HG03196 (cell line): ENCODE measurements at regions not wholly inside any gene's neighbourhood (a gene's known extent, or its start where the extent isn't known, plus 50 kb on each side); places are given as distances from the start of the nearest gene placed in this dataset.
"Not testable (repeated sequence)": the region's sequence is repeated elsewhere in the genome, so short reads cannot be mapped to it uniquely, and the experiment has no call there.

Source experiments
- ATAC-seq: cut with Tn5 transposase; IDR thresholded peaks from one replicate; pipeline ENCODE4 v1.9.1; 2021; ENCODE audit not compliant: unreplicated experiment

DNA sequence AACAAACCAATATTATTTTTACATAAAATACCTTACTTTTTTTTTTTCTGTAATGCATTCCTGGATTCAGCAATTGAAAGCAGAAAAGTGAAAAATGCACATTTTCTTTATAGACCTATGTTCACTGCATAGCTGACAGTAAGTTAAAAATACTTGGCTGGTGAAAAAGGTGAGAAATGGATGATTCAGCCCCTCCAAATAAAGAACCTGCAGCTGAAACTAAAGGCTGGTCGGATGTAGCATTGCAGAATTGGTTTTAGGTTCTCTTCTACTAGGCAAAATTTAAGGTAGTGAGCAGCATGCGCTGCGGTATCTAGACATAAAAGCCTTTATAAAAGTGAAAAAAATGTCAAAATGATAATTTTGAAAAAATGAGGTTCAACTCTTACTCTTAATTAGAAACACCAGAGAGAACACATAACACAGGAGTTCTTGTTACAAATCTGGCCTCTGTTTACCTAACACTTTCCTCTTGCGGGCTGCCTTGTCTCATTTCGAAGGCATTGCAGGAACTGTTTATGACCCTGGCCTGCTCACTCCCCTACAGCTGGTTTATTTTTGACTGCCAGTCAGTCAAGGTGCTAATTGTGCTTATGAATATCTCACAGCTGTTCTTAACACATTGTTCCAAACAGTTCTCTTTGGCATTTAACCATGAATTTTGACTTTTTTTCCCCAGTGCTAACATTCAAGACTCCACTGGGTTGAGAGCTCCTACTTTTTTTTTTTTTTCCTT, 455.4 kb upstream of the TBL1XR1 start:
- ATAC-seq: no peak

DNA sequence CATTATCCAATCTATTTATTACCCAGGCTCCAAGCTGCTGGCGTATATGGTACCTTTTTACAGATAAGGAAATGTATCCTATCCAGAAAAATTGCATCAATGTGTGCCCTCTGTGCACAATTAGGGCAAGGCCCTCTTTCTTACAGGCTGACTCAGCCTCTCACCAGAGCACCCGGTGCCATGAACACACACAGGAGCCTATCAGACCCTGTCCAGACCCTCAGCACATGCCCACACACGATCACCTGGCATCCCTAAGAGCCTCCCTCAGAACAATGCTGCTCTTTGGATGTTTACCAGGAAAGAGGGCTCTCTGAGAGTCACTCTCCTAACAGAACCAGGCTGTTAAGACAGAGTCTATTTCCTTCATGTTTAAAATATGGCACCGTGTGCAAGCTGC, 460.0 kb upstream of the TBL1XR1 start:
- ATAC-seq: no peak

DNA sequence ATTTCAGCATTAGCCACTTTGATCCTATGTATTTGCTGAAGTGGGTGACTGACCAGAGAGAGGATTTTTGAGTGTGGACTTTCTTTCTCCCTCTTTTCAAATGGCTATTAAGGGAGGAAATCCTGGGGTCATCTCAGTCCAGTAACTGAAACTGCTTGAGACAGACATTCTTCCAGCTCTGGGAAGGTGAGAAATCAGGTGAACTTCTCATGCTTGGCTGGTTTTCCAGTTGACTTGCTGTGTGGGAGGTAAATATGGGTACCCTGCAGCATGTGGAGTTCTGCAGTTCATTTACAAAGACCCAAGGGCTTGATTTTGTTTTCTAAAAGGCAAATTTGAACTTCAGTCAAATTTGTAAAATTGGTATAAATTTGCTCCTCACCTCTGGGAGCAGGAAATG, 461.1 kb upstream of the TBL1XR1 start:
- no peak for ATAC-seq

DNA sequence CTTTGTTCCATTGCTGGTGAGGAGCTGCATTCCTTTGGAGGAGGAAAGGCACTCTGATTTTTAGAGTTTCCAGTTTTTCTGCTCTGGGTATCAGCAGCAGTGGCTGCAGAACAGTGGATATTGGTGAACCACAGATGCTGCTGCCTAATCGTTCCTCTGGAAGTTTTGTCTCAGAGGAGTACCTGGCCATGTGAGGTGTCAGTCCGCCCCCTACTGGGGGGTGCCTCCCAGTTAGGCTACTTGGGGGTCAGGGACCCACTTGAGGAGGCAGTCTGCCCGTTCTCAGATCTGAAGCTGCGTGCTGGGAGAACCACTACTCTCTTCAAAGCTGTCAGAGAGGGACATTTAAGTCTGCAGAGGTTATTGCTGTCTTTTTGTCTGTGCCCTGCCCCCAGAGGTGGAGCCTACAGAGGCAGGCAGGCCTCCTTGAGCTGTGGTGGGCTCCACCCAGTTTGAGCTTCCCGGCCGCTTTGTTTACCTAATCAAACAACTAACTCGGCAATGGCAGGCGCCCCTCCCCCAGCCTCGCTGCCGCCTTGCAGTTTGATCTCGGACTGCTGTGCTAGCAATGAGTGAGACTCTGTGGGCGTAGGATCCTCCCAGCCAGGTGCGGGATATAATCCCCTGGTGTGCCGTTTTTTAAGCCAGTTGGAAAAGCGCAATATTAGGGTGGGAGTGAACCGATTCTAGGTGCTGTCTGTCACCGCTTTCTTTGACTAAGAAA, 467.3 kb upstream of the TBL1XR1 start:
- not testable (repeated sequence) for ATAC-seq

DNA sequence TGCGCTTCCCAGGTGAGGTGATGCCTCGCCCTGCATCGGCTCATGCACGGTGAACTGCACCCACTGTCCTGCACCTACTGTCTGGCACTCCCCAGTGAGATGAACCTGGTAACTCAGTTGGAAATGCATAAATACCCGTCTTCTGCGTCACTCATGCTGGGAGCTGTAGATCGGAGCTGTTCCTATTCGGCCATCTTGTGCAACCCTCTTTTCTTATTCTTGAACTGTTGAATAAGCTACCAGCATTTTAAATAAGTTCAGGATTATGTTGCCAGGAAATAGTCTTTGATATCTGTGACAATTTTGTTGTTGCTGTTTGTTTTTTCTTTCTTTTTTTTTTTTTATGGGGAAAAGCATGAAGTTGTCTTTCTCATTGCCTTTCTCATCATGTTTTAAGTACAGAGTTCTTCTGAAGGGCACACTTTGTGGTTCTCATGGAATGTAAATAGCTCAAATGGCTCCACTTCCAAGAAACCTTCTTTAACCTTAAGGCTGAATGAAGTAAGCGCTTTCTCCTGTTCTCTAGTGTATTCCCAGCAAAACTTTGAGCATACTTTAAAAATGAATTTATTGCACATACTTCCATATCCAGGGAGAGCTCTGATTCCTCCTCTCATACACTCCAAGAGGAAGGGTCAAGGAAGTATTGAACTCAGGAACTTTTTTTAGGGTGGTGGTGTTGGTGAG, 468.0 kb upstream of the TBL1XR1 start:
- no peak for ATAC-seq

DNA sequence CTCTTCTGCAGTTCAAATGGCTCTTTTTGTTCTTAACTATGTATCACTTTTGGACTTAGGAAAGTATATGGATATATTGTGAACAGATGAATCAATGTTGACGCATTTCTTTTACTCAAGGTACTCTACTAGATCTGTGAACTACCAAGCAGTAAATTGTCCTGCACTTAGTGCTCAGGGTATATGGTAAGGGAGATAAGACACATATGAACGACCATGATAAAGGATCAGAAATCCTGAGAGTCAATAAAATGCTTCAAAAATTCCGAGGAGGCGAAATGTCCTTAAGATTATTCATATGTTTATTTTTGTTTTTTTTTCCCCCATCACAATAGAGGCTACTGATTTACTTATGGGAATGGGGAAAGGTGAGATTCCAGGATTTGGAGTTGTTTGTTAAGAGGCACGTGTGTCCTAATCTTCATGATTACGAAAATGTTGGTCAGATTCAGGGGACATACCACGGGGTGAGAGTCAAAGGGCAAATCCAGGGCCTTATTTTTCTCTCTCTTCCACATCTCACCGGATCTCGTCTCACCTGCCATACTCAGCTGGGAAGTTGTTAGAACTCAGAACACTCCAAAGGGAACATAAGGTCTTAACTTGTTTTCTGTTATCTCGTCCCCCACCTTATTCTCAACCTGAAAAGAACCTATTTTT, 475.1 kb upstream of the TBL1XR1 start:
- no peak for ATAC-seq

DNA sequence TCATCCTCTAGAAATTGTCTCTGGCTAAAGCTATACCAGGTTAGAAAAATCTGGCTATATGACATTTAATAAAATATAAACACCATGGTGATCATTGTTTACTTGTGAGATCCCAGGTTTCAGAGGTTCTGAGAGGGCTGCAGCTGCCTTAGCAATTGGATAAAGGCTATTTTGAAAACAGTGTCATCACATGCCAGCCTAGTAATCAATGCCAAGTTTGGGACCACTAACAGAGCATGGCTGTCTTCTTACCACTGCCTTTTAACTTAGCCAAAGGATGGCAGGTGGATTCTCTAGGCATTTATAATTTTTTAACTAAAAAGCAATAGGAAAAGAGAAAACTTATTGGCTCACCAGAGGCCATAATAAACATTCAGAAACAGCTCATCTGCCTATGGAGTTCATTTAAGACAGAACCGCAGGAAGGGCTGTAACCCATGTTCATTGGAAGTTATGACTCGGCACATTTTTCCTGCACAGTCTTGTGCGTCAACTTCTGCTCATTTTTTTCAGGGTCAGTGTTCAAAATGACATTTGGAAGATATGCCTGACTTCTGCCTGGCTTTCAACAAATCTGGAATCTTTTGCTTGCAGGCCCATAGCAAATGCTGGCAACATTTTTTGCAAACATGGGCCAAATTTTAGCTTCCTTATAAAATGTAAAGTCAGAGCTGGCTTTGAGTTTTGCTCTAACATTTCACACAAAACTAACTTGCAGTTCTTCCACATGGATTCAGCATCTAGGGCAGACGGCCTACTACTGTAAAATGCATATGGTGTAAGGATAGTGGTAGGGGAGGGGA, 476.0 kb upstream of the TBL1XR1 start:
- no peak for ATAC-seq

DNA sequence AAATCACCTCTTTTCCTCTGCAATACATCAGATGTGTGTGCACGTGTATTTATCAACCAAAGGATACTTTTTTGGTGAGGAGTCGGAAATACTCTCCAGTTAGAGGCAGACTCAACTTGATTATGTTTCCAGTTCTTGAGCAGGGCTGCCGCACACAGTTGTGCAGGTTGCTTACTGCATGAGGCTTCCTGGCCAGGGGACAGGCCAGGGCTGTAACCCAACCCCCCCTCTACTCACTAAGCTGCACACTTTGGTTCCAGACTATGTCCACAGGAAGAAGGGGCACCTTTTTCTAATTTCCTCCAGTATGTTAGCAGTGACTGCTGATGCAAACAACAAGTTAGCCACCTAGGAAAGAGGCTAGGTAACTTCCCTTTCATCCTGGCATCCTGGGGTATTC, 476.9 kb upstream of the TBL1XR1 start:
- no peak for ATAC-seq

DNA sequence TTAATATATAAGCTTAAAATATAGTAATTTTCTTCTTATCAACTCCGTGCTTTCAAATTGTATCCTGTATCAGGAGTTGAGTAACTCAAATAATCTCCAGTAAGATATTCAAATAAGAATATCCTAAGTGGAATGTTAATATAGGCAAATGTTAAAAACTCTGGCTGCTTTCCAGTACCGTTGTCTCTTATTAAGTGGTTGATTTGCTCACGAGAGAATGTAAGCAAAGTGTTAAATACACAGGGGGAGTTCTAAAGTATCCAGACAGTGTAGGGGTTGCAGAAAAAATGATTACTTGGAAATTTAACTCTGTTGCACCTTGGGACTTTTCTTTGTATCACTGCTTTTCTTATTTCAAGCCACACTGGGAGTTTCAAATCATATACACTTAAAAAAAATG, 478.9 kb upstream of the TBL1XR1 start:
- no peak for ATAC-seq

DNA sequence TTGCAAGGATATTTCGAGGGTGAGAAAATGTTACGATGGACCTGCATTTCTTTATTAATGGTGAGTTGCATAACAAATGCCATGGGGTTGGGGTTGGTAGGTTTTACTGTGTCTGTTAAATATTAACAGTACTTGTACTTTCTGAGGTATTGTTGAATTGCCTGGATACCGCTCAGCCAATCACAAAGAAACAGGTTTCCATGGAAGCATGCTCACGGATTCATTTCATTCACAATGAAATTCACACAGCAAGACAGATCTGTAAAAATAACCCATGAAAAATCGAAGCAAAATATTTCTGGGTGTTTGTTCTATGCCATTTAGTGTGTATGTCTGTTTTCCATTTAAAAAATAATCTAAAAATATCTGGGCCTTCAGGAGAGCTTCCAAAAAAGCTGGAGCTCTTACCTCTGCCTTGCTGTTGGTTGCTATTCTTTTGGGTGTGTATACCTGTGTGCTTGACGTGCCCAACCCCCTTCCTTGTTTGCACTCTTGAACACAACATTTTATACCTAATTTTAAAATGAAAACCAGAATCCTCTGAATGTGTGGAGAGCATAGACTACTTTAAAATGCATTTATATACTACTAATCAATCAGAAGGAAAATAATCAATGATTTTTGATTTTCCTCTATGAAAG, 479.8 kb upstream of the TBL1XR1 start:
- ATAC-seq: no peak

DNA sequence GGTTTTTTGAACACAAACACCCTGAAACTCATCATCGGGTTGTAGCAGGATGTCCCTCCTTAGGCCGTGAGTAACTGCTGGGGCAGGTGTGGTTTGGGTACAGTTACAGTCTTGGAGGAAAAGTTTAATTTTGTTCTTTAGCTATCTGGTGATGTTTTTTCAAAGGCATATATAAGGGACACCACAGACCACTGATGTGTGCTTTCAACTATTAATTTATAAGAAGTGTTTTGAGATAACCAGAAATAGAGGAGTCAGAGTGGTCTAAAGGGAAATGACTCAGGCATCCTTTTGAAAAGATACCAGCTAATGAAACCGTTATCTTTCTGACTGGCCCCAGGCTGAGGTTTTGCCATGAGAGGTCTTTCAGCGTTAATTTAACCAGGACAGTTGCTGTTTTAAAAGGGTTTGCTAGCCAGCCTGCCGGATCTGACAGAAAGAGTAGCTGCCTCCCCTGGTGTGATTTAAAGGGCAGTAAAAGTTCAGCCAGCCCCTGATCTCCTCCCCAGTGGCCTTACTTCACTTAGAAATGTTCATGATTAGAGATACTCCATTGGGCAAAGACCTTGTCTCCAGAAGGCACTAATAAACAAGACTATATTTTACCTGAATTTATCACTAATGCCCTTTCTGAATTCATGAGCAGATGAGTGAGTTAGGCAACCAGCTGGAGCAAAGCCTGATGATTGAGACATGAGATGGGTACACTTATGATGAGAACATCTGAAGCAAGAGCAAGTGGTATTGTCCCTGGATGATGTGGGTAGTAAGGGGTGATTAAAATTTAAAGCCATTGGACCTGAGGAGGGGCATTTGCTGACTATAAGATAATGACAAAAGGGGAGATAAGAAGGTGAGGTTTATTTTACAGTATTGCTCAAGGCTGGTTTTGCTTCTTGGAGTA, 482.5 kb upstream of the TBL1XR1 start:
- peak; percentile 77 for ATAC-seq

DNA sequence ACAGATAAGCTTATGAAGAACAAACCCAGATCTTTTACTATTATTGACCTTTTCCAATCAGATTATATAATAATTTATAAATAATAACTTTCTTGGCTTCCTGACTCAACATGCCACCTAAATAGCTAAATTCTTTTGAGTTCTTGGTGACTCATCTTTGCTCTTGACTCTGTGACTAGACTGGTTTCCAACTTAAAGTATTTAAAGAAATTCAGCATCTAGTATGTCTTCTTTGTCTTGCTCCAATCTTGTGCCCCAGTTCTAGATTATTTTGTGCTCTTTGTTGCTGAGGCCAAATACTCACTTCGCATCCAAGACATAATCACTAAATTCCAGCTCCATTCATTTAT, 483.2 kb upstream of the TBL1XR1 start:
- ATAC-seq: no peak

DNA sequence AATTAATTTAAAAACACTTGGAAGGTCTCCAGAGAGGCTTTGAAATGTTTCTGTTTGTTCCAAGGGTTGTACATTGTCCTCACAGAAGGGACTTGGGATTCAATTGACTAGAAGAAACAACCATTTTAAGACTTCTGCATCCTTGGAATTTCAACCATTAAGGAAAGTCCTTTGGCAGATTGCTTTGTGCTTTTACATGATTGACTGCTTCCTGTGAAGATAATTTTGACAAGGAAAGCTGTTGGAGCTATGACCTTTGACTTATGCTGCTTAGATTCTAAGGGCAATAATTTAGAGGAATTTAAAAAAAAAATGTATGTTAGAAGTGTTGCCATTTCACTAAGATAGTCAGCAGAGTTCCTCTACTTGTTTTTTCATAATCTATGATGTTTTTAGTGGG, 483.9 kb upstream of the TBL1XR1 start:
- no peak for ATAC-seq

DNA sequence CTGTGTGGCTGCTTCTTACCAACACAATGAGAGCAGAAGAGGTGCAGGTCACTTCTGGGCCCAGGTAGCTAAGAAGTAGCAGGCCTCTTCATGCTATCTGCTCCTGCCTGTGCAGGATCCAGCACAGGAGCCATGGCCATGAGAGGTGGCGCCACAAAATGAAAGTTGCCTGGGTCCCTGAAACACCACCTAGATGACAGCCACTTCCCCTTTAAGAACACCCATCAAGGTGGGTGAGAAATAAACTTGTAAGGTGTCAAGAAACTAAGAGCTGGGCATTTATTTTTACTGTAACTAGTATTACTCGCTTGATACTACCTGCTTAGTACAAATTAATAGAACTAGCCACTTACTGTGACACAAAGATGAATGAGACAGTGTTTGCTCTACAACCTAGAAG, 484.6 kb upstream of the TBL1XR1 start:
- no peak for ATAC-seq

DNA sequence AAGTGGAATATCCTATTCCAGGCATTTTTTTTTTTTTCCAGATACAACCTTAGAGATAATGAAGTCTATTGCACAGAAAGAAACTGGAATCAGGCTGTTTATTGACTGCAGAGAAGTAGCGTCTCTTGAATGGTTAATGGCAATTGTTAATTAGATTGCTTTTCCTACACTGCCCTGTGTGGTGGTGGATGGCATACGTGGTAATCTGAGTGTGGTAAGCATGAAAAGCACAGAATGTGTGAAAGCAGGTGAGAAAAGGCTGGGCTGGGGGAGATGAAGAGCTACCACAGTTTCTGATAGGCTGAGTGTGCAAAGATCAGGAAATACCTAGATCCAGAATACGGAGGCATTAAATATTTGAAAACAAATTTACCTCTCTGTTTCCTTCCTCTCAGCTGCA, 486.3 kb upstream of the TBL1XR1 start:
- ATAC-seq: no peak

DNA sequence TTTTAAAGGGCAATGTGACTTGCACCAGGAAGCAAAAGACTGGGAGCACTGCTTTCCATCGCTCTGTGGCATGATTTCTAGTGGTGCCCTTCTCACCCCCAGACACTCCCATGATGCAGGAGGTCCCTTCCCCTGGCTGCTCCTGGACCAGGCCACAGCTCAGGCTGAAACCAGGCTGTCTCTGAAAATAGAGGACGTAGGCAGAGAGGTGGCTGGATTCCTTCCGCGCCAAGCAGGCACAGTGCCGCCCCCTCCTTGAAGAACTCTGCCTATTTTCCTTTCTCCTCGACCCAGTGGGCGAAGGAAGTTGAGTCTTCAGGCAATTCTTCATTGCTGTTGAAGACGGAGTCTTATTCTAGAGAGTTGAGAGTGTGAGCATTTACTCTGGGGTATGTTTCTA, 489.4 kb upstream of the TBL1XR1 start:
- no peak for ATAC-seq

DNA sequence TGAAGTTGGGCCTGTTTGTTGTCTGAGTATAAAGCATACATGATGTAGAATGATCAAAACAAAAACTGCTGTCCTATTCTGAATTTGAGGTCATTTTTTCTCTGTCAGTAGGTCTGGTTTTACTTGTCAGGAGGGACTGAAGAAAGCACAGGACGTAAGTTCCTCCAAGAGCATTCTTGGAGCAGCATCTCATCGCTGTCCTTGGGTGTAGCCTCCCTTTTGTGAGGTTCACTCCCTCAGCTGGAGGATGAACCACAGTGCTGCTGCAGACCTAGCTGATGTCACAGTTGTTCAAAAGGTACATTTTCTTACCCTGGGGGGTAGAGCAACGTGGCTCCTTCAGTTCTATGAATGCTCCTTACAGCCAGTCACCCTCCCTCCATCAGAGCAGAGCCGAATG, 490.0 kb upstream of the TBL1XR1 start:
- no peak for ATAC-seq

DNA sequence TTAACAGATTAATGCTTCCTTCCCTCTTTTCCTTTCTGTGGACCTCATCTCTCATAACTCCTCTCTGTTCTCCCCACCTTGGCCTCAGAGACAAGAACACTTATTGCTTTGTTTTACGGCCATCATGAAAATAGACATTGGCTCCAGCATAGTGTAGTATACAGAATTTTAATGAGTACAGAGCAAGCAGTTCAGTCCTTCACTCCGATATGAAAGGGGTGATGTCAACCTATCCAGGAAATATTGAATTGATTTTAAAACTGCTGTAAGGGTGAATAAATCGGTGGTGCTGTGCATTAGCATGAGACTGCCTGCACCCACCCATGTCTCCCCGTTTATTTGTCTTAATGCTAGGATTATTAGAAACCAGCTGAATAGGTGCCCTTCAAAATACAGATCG, 490.9 kb upstream of the TBL1XR1 start:
- no peak for ATAC-seq

DNA sequence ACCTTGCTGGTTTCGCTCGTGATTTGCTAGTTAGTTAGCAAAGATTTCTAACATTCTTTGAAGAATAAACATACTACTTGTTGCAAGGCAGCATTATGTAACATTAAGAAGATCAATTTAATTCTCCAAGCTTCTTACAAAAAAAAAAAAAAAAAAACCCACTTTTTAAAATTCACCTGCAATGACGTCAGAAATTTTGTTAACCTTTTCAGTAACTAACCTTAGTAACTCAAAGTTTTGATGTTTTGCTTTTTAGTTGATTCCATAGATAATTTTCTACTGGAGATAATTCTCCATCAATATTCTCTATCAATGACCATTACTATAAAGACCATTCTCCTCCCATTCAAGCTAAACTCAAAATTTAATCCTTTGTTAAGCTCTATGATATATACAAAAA, 491.8 kb upstream of the TBL1XR1 start:
- ATAC-seq: no peak
